Stimulated activated CD4-positive, alpha-beta T cell treated with anti-CD3 and anti-CD28 coated beads, Interleukin-2, amount 100 ng/mL, for 24 hours (primary cell): ENCODE measurements at regions not wholly inside any gene's neighbourhood (a gene's known extent, or its start where the extent isn't known, plus 50 kb on each side); places are given as distances from the start of the nearest gene placed in this dataset.

Source experiments
- DNase-seq, 2 donors: peaks; one replicate each; pipeline ENCODE4 v3.0.0-alpha.2; 2020

DNA sequence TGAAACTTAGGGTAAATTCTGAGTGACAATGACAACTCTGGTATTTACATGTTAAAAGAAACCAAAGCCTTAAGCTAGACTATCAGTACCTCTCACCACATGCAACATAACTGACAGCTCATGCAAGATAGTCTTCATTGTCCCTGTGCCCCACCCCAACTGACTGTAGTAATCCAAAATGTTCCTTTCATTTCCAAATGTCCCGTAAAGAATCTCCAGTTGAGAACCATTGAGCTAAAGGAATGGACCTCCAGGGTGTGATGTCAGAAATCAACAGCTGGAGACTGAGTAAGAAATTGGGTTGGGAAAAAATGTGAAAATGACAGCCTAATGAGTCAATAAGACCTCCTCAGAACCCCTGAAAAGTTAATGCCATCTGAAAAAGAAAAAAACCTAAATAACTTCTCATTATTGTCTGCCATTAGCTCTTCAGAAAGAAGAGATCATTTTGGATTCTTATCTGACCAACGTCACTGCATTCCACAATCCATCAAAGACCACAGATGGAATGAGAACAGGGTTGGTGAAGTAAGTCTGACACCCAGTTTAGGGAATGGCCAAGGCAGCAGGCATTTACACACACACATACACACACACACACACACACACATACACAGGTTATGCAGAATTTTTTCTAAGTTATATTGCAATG lies 51.7 kb upstream of the ACVR2A start:
- no peak for DNase-seq

DNA sequence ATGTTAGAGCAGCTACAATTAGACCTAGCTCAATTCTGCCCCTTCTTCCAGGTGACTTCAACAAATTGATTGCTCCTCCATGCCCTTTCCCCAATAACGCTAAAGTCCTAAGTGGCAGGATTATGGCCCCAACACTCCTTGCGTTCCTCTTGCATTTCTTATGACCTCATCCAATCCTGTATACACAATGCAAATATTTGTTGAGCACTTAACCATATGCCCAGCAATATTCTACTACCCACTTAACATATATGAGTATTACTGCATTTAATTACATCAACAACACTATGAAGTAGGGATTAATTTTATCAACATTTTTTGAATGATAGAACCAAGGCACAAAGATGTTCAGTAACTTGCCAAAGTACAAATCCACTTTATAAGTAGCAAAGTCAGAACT lies 54.2 kb upstream of the ACVR2A start:
- DNase-seq = no peak

DNA sequence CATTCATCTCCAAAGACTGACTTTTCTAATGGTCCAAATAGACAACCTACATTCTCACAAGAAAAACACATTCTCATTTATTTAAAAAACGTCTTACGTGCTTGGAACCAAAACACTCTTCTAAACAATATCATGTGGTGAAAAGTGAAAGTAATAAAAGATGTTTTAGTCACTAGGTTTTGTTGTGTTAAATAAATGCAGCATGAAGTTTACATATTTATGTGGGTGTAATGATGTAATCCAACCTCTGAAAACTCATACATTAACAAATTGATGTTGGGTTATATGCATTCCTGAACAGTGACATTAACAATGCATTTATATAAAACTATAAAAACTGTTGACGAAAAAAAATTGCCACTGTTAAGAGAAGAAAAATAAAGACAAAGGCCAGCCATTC lies 55.1 kb upstream of the ACVR2A start:
- DNase-seq = no peak

DNA sequence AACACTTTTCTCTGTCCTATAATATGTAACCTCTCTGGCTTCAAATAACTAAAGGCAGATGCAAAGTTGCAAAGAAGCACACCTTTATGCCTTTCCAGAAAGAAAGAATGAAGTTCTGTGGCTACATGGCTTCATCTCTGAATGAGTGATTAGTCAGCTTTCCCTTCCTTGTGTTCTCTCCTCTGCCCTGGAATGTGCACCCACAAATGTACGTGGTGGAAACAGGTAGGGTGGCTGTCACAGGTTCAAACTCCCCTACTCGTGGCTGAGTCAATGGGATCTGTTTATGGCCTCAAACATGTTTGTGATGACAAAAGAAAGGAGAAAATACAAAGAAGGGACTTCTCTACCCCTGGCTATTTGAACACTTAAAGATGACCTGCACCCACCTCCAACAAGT lies 55.5 kb upstream of the ACVR2A start:
- DNase-seq = no peak

DNA sequence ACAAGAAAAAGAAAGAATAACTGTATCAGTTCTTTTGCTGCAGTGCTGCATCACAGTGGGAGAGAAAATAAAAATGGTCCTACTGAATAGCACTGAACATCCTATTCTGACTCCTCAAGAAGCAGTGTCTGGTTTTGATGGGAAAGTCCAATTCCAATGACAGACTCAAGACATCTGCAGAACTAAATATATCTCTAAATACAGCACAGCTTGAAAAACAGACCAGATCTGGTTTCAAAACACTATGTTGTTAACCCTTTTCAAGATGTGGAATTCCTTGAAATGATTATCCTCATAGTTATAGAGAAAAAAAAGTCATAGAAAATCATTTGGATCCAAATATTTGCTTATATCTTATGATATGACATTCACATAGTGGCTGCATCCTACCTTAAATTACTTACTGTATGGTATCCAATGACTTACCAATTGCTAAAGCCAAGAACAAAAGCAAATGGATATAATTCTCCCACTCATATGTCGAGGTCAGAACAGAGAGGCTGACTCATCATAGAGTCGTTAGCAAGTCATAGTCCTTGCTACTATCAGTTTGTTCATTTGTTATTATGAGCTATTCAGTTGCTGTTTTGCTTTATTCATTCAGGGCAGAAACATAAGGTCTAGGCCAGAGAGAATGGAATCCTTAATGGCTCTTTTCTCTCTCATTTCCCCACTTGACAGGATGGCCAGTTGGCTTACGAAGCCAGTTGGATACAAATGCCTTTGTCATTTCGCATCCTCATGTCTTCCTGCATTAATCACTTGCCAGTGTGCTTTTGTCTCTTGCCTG lies 62.5 kb upstream of the ACVR2A start:
- DNase-seq = no peak

DNA sequence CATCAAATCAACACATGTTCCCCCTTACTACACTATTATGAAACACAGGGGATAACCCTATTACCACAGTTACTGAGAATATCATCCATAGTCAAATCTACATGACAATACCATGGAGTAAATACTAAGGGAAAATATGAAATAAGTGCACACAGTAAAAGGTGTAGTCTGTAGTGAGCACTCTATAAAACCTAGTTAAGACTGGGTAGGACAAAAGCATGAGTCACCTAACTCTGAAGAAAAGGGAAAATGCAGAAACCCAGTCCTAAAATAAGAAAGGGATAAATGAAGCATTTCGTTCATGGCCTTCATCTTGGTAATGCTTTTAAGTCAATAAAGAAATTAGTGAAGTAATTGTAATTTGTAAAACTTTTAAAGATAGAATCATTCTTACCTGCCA lies 65.4 kb upstream of the ACVR2A start:
- DNase-seq = no peak

DNA sequence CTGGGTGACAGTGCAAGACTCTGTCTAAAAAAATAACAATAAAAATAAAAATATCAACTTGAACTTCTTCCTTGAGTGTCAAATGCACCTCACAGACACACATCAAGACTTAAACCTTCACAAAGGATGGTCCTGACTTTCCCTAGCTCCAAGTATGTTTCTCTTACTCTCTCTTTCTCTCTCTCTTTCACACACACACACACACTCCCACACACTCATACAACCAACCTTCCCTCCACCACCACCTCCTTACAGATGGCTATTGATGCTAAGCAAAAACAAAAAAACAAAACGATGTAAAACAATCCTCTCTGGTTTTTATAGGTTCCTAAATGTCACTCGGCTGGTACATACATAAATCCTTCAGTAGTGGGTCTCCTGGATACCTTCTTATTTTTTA lies 67.4 kb upstream of the ACVR2A start:
- no peak for DNase-seq

DNA sequence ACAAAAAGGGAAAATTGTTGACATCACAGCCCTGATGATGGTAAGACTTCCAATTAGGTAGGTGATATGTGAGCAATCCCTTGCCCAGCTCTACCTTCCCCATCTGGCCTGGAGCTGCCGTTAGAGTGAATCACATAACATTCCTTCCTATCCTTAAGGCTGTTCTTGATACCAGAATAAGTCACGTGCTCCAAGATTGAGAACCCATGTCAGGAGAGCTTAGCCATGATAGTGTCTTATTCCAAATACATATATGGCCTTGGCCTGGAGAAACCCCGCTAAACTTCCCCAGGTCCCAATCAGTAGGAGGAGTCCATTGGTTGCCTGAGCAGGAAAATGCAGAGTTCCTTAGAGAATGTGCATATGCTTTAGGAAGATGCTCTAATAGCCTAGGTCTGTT lies 70.0 kb upstream of the ACVR2A start:
- no peak for DNase-seq

DNA sequence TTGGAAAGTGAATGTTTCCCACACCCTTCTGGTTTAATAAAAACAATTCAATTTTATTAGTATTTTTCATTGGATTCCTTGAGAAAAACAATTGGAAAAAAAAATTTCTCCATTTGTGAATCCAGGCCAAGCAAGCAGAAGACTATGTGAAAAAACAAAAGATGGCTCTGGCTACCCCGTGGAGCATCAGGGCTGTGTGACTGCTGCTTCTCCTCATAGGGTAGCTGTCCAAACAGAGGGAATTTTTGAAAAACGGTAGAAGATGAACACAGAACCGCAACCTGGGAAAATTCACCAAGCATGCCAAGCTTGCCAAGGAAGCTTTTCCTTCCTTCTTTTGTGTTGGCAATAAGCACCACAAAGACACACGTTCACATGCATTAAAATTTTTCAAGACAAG lies 71.3 kb upstream of the ACVR2A start:
- DNase-seq = no peak

DNA sequence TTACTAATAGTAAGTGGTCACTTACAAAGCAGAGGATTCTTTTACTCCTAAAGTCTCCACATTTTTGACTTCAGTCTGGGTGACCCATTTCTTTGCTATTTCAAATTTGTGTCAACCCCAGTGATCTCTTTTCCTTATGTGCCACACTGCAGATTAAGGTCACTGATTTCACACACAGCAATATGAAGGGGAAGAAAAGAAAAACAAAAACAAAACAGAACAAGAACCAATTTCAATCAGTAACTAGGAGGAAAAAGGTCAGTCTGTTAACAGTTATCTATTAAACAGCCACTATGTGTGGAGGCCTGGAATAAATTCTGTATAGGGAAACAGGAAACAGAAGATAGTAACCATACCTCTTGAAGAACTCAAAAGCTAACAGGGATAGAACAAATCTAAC lies 72.0 kb upstream of the ACVR2A start:
- no peak for DNase-seq

DNA sequence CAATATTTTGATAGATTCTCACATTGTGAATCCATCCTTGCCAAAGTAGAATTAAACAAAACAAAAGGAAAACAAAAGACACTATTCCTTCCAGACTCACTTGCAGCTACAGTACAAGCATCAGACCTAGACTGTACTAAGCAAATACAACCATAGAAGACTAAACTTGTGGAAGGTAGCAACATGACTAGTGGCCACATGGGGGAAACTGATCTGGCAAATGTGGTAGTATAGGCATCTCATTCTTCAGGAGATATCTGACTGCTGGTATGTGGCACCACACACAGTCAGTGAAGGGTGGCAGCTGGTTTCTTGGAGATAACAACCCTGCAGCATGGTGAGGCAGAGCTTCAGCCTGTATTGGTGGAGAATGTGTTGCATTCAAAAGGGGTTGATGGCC lies 81.0 kb upstream of the ACVR2A start:
- no peak for DNase-seq

DNA sequence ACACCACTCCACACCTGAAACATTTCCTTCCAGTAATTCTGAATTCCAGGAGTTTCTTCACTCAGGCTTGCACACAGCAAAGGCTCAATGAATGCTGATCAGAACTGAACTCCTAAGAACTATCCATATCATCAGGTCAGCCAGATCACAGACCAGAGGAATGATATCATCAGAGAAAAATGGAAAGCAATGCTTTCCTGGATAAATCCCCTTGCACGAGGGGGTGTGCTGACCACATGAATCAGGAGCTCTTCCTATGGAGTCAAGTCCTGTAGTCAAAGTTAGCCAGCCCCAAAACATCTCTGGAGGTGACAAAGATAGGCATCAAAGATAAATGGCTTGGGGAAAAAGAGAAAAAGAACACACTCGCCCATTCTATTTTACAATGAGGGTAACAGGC lies 83.8 kb upstream of the ACVR2A start:
- DNase-seq = no peak

DNA sequence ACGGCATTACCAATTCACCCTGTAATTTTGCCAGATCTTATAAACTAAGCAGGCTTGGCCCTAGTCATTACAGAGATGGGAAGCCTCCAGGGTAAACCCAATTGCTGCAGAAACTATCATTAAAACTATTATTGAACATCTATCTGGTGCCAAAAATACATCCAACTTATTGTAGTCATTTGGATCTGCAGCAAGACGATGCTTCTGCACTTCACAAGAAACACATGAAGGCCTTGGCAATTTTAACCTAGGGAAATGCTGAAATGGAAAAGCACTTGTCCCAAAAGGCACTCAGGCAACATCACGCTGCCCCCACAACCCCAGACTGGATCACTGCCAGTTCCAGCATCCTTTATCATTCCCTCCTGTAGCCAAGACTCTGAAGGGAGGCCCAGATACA lies 85.3 kb upstream of the ACVR2A start:
- DNase-seq = no peak

DNA sequence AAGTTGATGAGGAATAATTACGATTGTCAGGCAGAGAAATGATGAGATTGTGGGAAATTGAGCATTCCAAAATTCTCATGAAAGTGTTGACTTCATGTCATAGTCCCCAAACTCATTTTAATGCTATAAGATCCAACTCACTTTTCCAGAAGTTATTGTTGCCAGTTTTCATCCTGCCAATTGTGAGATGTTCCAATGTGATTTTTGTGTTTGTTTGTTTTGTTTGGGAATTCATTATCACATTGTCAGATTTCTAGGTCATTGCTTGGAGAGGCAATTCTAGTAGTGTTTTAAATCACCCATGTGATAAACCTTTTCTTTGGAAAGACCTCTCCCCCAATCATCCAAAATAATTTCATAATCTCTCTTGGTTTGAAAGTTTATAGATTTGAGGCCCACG lies 86.0 kb upstream of the ACVR2A start:
- DNase-seq = no peak

DNA sequence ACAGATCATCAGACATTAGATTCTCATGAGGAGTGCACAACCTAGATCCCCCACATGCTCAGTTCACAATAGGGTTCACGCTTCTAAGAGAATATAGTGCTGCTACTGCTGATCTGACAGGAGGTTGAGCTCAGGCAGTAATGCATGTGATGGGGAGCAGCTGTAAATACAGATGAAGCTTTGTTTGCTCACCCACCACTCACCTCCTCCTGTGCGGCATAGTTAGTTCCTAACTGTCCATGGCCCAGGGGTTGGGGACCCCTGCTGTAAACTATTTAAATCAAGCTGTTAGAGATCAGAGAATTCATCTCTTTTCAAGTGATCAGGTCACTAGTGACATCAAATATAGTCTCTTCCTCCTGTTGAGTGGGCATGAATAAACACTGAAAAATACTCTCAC lies 88.8 kb upstream of the ACVR2A start:
- no peak for DNase-seq

DNA sequence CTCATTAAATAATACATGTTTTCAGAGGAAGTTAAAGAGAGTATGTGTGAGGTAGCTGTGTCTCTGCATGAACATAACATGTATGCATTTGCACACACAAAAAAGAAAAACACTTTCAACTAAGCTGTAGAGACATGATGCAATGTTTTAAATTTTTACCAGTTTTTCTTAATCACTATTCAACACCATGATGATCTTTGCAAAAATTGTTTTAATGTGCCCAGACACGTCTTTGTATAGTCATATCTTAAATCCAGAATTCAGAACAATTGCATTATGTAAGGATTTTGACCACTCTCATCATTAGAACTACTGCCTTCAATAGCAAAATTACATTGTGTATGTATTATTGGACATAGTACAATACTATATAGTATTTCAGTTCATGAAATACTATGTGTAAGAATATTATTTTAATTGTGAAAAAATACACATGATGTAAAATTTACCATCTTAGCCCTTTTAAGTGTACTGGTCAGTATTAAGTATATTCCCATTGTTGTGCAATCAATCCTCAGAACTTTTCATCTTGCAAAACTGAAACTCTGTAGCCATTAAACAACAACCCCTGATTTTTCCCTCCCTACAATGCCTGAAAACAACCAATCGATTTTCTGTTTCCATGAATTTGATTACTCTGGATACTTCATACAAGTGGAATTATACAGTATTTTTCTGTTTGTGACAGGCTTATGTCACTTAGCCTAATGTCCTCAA lies 104.5 kb upstream of the ACVR2A start:
- DNase-seq = no peak

DNA sequence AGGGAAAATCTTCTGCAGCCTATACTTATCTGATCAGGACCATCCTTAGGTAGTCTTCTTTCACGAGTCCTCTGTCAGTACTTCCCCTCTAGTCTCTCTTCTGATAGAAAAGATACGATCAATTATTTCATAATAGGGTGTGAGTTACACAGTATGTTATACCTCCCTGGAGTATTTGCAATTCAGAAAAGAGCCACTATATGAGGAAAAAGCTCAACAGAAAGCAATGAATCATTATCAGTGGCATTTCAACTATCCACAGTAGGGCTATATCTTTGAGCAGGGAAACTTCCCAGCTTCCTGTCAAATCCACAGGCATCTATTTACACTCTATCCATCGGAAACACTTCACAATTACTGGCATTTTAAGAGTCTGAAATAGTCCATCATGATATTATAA lies 105.3 kb upstream of the ACVR2A start:
- DNase-seq = no peak

DNA sequence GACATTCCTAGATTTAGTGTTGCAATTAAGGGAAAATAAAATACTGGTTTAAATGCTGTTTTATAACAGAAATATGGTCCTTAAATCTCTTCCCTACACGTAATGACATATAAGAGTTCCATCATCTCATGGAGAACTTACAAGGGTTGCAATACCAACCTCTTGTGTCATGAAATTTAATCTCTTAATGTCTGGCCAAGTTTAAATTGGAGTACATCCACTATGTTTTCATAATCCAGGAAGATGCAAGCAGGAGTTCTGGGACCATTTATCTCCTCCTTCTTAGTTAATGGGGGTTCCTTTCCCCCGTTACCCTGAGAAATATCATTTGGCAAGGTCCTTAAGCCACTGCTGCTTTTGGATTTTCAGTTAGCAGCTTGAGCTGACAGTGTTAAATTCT lies 126.0 kb upstream of the ACVR2A start:
- no peak for DNase-seq

DNA sequence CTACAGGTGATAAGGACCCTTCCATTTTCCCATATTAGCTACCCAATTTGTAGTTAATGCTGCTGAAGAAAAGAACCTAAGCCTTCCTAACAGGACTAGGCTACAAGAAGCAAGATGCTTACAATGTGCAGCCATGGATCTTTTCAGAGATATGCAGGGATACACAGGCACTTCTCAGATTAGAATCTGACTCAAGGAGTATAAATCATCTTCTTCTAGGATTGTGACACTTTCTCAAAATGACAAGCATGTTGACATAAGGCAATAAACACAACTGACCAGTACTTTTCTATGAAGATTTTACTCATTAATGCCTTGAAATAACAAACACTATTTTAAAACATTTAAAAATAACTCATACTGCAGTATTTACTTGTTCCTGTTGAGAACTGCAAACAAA lies 127.9 kb upstream of the ACVR2A start:
- DNase-seq = no peak

DNA sequence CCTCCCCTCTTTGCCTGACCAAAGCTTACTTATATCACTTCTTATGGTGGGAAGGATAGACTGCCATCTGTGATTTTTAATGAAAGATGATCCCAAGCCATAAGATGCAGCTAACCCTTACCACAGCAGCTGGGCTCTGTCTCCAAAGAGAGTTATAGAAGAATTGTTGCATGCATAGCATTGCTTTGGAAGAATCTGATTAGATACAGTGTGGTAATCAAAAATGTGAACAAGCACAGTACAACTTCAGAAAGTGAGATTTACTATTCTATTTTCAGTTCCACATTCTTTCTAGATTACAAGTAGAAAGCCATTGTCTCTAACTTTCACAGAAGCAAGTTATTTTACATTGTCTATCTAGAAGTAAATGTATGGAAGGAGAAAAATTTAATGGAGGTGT lies 129.0 kb upstream of the ACVR2A start:
- no peak for DNase-seq

DNA sequence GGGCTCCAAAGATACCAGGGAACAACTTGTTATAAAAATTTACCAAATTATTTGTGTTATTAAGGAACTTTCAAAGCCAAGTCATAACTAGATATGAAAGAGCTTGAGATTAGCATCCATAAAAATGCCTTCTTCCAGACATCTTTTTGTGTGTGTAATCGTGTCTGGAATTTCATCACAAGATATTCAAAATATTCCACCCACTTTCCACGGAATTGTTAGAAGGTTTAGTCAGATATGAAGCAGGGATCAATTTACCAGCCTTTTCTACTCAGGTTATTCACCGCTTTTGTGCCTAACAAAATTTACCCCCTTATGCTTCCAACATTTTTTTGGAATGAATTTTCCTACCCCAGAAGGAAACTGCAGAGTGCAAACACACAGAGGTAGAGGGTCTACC lies 130.2 kb upstream of the ACVR2A start:
- no peak for DNase-seq

DNA sequence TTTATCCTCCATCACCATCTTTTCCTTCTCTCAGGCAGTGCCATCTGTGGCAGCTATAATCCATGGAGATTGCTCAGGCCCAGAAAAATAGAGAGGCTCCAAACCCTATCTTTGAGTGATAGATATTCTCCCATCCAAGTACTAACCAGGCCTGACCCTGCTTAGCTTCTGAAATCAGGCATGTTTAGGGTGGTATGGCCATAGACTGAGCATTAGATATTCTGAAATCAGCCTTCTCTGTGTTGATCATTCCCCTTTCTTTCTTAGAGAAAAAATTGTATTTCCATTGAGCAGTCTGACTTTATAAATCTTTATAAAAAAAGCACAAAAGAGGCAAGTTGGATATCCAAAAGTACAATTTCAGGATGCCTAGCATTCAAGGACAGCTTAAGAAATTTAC lies 131.5 kb upstream of the ACVR2A start:
- no peak for DNase-seq

DNA sequence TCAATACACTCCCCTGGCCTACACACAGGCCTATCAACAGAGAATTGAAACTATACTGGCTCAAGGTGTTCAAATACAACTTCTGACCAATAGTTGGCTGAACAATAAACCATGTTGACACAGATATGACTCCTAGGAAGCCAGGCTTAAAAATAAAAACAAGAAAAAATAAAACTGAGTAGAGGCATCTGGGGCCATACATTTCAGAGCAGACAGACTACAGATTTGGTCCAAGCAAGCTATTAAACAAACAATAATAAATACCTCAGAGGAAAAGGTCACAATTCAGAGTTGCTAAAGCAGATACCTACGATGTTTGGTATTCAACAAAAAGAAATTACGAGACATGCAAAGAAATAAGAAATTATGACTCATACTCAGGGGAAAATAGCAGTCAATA lies 132.8 kb upstream of the ACVR2A start:
- DNase-seq = no peak

DNA sequence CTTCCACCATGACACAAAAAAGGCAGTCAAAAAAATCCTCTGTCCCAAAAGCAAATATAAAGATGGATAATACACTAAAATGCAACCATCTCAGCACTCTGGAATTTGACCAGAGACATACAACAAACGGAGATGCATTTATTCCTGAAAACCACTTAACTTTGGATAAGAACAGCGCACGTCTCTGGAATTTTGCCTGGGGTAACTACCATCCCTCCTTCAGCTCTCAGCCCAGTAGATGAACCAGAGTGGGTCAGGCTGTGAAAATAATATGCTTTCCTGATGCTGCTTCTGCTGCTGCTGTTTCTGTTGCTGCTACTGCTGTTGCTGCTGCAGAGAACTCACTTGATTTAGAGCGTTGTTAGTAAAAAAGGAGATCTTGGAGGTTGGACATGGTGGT lies 133.8 kb upstream of the ACVR2A start:
- no peak for DNase-seq
